ENCODE measurements at regions not wholly inside any gene's neighbourhood (a gene's known extent, or its start where the extent isn't known, plus 50 kb on each side); places are given as distances from the start of the nearest gene placed in this dataset.

- TF ChIP-seq CTCF (conservative IDR thresholded peaks at IDR 0.05; ENCODE audit: low read depth, low read length): no peak
- no peak for DNase-seq (ENCODE audit: low read depth)
- no peak overlapping the region for H3K4me3 ChIP-seq (ENCODE audit: low read depth, low read length)
These were observed 679.5 kb upstream of the IGFBP7 start for GRCh38 chr4:57789666-57790065.

- TF ChIP-seq CTCF (conservative IDR thresholded peaks at IDR 0.05; ENCODE audit: low read depth, low read length): no peak
- no peak for DNase-seq (ENCODE audit: low read depth)
- no peak overlapping the region for H3K4me3 ChIP-seq (ENCODE audit: low read depth, low read length)
These were observed 667.7 kb upstream of the IGFBP7 start for GRCh38 chr4:57777876-57778275.

GRCh38 chr4:57774681-57775080 is 664.5 kb upstream of the IGFBP7 start:
- no peak overlapping the region for H3K4me3 ChIP-seq (ENCODE audit: low read depth, low read length)
- no peak for DNase-seq (ENCODE audit: low read depth)
- no peak for TF ChIP-seq CTCF (conservative IDR thresholded peaks at IDR 0.05; ENCODE audit: low read depth, low read length)

GRCh38 chr4:57774171-57774570 is 664.0 kb upstream of the IGFBP7 start:
- H3K4me3 ChIP-seq (ENCODE audit: low read depth, low read length): no peak overlapping the region
- no peak for DNase-seq (ENCODE audit: low read depth)
- TF ChIP-seq CTCF (conservative IDR thresholded peaks at IDR 0.05; ENCODE audit: low read depth, low read length): no peak

- no peak overlapping the region for H3K4me3 ChIP-seq (ENCODE audit: low read depth, low read length)
- DNase-seq (ENCODE audit: low read depth): no peak
- no peak for TF ChIP-seq CTCF (conservative IDR thresholded peaks at IDR 0.05; ENCODE audit: low read depth, low read length)
These were observed 656.2 kb upstream of the IGFBP7 start for GRCh38 chr4:57766341-57766740.

- no peak for DNase-seq (ENCODE audit: low read depth)
These were observed 654.7 kb upstream of the IGFBP7 start for GRCh38 chr4:57764856-57765255.

More at GRCh38 chr4:57764856-57765255, 654.7 kb upstream of the IGFBP7 start:
- no peak for TF ChIP-seq CTCF (conservative IDR thresholded peaks at IDR 0.05; ENCODE audit: low read depth, low read length)
- no peak overlapping the region for H3K4me3 ChIP-seq (ENCODE audit: low read depth, low read length)
